GM21529 (cell line): ENCODE measurements at regions not wholly inside any gene's neighbourhood (a gene's known extent, or its start where the extent isn't known, plus 50 kb on each side); places are given as distances from the start of the nearest gene placed in this dataset.
"Not testable (repeated sequence)": the region's sequence is repeated elsewhere in the genome, so short reads cannot be mapped to it uniquely, and the experiment has no call there.

Experiments used
- ATAC-seq: cut with Tn5 transposase; IDR thresholded peaks from one replicate; pipeline ENCODE4 v1.9.1; 2021; ENCODE audit not compliant: unreplicated experiment

GRCh38 chr15:44848859-44849258, 107.6 kb upstream of the TERB2 start:
- not testable (repeated sequence) for ATAC-seq

DNA sequence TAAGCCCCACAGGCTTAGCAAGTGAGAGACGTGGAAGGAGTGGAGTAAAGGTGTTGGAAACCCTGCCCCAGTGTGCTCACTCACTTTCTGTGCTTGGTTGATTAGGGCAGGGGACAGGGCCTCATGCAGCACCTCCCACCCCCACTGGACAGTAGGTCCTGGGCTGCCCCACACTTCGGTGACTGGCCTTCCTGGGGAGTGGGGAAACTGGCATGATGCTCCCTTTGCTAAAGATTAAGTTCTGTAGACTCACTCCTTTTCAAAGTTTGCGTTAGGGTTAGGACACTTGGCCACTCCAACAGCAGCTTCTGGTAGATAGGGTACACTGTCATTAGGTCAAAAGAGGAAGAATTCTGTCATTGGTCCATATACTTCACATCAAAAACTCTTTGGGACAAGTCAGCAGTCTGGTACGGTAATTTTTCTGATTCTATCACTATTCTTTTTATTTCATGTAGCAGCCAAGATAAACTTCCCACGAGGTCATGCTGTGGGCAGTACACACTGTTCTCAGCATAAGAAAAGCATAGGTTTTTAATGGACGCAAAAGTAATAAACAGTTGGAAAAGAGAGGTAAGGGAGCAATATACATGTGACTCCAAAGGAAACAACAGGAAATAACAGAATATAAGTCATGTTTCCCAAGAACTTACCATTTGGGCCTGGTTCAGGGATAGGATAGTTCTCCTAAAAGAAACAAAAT, 106.6 kb upstream of the TERB2 start:
- ATAC-seq, result not testable (repeated sequence)

DNA sequence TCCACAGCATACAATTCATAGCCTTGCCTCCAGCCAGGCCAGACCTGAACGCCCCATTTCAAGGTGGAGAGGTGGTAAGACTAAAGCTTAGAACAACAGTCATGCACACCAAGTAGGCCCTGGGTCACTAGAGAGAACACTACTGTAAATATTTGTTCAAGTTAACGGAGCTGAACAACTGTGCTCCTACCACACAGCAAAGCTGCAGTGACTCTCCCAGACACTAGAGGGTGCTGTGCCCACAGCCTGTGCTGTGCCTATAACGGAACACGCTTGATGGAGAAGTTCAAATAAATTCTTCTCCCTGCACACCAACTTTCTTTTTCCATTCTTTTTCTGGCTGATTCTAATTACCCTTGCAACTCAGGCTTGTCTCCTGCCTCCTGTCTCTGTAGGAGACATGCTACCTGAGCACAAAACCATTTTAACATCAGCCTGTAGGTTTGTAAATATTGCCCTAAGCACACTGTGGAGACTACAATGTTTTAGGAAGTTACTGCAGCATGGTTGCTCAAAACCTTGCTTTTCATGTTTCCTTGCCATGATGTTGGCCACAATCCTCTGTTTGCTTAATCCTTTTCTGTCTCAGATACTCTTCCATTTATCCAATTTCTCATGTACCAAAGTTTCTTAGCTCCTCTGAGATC, 103.1 kb upstream of the TERB2 start:
- peak; percentile 81 for ATAC-seq

GRCh38 chr15:44854696-44855095, 101.8 kb upstream of the TERB2 start:
- ATAC-seq, result not testable (repeated sequence)

- not testable (repeated sequence) for ATAC-seq
Observed at GRCh38 chr15:44856284-44856683, 100.2 kb upstream of the TERB2 start.

DNA sequence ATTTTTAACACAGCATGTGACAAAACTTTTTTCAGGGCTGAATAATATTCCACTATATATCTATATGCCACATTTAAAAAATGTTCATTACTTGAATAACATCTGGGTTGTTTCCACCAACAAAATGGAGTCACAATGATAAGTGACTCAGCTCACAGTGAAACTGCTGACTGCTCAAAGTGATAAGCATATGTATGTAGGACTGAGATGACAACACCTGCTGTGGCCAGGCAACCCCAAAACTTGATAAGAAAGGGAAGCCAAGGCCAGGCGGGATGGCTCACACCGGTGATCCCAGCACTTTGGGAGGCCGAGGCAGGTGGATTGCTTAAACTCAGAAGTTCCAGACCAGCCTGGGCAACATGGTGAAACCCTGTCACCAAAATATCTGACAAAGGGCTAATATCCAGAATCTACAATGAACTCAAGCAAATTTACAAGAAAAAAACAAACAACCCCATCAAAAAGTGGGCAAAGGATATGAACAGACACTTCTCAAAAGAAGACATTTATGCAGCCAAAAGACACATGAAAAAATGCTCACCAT, 99.2 kb upstream of the TERB2 start:
- not testable (repeated sequence) for ATAC-seq

- not testable (repeated sequence) for ATAC-seq
Observed at GRCh38 chr15:44859088-44859487, 97.4 kb upstream of the TERB2 start.

GRCh38 chr15:44860168-44860567, 96.3 kb upstream of the TERB2 start:
- ATAC-seq, result not testable (repeated sequence)

GRCh38 chr15:44861439-44861910, 95.0 kb upstream of the TERB2 start:
- no peak for ATAC-seq

GRCh38 chr15:44861917-44862316, 94.6 kb upstream of the TERB2 start:
- ATAC-seq, result no peak

DNA sequence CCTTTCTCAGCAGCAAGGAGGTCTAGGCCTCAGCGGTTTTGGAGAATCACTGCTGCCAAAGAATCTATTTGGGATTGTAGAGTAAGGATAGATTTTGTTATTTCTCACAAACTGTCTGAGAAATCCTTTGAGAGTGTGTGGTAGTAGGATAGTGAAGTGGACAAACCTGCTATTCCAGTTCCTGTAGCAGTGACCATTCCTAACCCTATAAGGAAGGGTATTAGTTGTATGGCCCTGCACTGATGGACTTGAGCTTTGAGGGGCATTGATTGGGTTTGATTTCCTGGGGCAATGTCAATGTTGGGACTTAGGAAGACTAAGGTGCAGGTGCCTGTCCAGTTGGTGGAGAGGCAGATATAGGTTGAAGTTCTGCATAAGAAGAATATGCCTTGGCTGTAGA, 93.6 kb upstream of the TERB2 start:
- ATAC-seq, result not testable (repeated sequence)

DNA sequence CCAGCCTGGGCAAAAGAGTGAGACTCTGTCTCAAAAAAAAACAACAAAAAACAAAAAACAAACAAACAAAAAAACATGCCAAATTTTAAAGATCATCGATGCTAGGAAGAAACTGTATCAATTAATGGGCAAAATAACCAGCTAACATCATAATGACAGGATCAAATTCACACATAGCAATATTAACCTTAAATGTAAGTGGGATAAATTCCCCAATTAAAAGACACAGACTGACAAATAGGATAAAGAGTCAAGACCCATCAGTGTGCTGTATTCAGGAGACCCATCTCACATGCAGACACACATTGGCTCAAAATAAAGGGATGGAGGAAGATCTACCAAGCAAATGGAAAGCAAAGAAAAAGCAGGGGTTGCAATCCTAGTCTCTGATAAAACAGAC, 88.4 kb upstream of the TERB2 start:
- not testable (repeated sequence) for ATAC-seq

DNA sequence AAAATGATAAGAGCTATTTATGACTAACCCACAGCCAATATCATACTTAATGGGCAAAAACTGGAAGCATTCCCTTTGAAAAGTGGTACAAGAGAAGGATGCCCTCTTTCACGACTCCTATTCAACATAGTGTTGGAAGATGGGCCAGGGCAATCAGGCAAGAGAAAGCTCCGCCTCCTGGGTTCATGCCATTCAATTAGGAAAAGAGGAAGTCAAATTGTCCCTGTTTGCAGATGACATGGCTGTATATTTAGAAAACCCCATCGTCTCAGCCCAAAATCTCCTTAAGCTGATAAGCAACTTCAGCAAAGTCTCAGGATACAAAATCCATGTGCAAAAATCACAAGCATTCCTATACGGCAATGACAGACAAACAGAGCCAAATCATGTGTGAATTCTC, 86.4 kb upstream of the TERB2 start:
- not testable (repeated sequence) for ATAC-seq

- no peak for ATAC-seq
Observed at GRCh38 chr15:44873103-44873502, 83.4 kb upstream of the TERB2 start.

DNA sequence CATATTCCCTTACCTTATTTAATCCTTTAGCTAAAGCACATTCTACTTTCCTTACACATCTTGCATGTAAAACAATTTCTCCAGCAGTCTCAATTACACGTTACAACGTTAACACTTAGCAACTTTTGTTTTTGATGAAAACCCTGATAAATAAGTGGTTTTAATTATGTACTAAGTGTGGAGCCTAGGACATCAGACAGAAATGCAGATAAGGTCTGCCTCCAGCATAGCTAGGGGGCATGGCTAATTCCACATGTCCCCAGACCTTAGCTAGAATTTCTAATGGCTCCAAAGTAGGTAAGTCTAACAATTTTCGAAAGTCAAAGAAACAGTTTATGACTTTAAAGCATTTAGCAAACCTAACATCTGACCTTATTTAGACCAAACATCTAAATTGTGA, 77.4 kb upstream of the TERB2 start:
- ATAC-seq, result no peak

GRCh38 chr15:44882499-44882968, 74.0 kb upstream of the TERB2 start:
- ATAC-seq, result peak; percentile 74

DNA sequence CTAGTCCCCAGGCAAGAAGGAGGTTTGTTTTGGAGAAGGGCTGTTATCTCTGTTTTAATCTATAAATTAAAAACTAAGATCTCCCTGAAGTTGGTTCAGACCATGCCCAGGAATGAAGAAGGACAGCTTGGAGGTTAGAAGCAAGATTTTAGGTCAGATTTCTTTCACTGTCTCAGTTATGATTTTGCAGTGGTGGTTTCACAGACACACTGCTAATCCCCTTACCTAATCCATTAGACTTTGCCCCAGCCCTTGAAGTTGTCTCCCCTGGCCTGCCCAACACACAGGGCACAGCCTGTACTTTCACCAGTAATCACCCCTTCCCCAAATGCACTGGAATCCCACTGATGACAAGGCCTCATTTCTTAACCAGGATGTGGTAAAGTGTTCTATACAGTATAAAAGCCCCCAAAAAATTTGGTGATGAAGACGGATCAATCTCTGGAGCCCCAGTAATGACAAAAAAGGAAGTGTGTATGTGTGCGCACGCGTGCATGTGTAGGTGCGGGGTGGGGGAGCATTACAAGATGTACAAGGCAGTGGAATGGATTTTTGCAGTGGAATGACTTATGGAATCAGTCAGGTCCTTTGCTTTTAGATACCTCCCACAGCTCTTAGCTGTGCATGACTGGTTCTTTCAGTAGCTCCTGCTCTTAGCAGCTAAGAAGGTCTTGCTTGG, 73.1 kb upstream of the TERB2 start:
- no peak for ATAC-seq

DNA sequence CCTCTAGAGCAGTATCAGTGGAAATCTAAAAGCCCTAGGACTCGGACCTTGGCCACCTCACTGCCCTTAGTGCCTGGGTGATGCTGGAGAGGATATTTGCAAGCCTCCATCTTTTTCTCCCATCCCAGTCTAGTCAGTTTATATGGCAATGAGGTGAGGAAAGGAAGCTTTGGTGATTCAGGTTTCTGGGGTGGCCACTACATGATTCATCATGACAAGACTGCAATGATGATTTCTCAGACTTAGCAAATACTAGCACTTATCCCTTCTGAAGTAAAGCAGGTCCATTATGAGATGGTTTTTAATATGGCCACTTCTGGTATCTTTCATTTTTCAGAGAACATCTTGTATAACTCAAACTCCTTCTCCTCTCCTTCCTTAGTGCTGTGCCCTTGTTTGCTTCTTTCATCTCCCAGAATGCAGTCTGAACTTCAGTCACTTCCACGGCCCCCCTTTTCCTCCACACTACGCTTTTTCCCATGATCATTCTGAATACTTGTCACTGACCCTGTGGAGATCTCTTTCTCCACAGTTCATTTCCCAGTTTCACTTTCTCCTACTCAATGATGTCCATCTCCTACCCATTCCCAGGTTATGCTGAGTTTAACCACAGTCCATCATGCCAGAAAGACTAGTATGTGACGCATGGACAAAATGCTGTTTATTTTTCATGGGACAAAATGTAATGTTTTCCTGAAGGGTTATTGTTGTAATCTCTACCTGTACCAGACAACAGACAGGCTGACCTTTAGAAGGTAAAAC, 57.4 kb upstream of the TERB2 start:
- ATAC-seq, result not testable (repeated sequence)

GRCh38 chr15:44899775-44900174, 56.7 kb upstream of the TERB2 start:
- ATAC-seq, result not testable (repeated sequence)

DNA sequence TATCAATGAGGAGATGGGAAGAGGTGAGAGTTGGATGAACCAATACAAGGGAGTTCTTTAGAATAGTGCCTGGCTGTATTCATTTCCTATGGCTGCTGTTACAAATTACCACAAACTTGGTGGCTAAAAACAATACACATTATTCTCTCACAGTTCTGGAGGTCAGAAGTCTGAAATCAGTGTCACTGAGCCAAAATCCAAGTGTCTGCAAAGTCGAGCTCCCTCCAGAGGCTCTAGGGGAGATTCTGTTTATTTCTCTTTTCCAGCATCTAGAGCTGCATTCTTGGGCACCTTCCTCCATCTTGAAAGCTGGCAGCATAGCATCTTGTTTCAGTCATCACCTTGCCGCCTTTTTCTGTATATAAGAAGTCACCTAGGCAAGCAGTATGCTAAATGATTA, 55.7 kb upstream of the TERB2 start:
- ATAC-seq, result not testable (repeated sequence)

DNA sequence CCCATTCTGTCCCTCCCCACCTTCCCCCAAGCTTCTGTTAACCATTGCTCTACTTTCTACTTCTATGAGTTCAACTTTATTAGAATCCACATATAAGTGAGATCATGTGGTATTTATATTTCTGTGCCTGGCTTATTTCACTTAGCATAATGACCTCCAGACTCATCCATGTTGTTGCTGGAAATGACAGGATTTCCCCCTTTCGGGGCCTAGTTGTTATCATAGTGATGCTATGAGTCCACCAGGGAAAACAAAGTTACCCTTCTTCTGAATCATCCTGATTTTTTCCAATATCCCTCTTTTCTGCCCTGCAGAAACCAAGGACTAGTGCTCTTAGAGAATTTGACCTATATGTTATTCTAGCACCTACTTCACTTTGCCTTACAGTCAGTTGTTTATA, 53.2 kb upstream of the TERB2 start:
- not testable (repeated sequence) for ATAC-seq
